Left ventricle myocardium inferior (tissue), 1 donor: ENCODE measurements at regions not wholly inside any gene's neighbourhood (a gene's known extent, or its start where the extent isn't known, plus 50 kb on each side); places are given as distances from the start of the nearest gene placed in this dataset.

Source experiments
- DNase-seq: peaks from one replicate; pipeline ENCODE4 v3.0.0-alpha.2; 2020
- H3K27ac ChIP-seq: fragments of 200-600 bp; replicated peaks from 2 replicates; pipeline ENCODE4 v1.8.0; 2021
- H3K27me3 ChIP-seq: fragments of 200-600 bp; 2 replicates; pipeline ENCODE4 v1.8.0; 2021; ENCODE audit warnings: low read depth
- H3K36me3 ChIP-seq: fragments of 200-600 bp; 2 replicates; pipeline ENCODE4 v1.8.0; 2021
- H3K4me1 ChIP-seq: fragments of 200-600 bp; 2 replicates; pipeline ENCODE4 v1.8.0; 2021
- H3K4me3 ChIP-seq: fragments of 200-600 bp; 2 replicates; pipeline ENCODE4 v1.8.0; 2021; ENCODE audit warnings: mild to moderate bottlenecking, moderate library complexity
- H3K9me3 ChIP-seq: fragments of 200-600 bp; replicated peaks from 2 replicates; pipeline ENCODE4 v1.8.0; 2021
- intact Hi-C: fragments of 100-400 bp; cut with micrococcal nuclease; formaldehyde crosslinking; loops from one replicate; pipeline ENCODE4 v1.11.0; 2022
- TF ChIP-seq, protein P1 (sequence below): fragments of 200-600 bp; IDR thresholded peaks from 2 replicates; pipeline ENCODE4 v1.8.0; 2021; ENCODE audit warnings: antibody characterized with exemption, mild to moderate bottlenecking, borderline replicate concordance
- donor health status: DM: no; HTN: yes; CAD: no; lungs with severe emphysema.

GRCh38 chr20:43798291-43799149 is 71.7 kb upstream of the GTSF1L start:
- DNase-seq: no peak
- Histone ChIP-seq H3K4me1 (no peaks in the 10 kb centered on the region), H3K9me3 (peaks cover 17% of the 10 kb centered on the region), H3K27me3 (peaks cover 56% of the 10 kb centered on the region), H3K4me3 (no peak overlapping the region), H3K36me3 (no peaks in the 10 kb centered on the region), H3K27ac (no peak overlapping the region)
- intact Hi-C loops: no loop called here
- TF ChIP-seq, protein P1, sequence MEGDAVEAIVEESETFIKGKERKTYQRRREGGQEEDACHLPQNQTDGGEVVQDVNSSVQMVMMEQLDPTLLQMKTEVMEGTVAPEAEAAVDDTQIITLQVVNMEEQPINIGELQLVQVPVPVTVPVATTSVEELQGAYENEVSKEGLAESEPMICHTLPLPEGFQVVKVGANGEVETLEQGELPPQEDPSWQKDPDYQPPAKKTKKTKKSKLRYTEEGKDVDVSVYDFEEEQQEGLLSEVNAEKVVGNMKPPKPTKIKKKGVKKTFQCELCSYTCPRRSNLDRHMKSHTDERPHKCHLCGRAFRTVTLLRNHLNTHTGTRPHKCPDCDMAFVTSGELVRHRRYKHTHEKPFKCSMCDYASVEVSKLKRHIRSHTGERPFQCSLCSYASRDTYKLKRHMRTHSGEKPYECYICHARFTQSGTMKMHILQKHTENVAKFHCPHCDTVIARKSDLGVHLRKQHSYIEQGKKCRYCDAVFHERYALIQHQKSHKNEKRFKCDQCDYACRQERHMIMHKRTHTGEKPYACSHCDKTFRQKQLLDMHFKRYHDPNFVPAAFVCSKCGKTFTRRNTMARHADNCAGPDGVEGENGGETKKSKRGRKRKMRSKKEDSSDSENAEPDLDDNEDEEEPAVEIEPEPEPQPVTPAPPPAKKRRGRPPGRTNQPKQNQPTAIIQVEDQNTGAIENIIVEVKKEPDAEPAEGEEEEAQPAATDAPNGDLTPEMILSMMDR: no peak

GRCh38 chr20:43794326-43794725 is 67.5 kb upstream of the GTSF1L start:
- H3K9me3 ChIP-seq: peaks cover 20% of the 10 kb centered on the region
- TF ChIP-seq, protein P1: no peak
- no peak overlapping the region for H3K4me3 ChIP-seq
- peaks cover 42% of the 10 kb centered on the region for H3K27me3 ChIP-seq
- no peak for DNase-seq
- no peaks in the 10 kb centered on the region for H3K36me3 ChIP-seq
- intact Hi-C loops: no loop called here
- no peak overlapping the region for H3K27ac ChIP-seq
- H3K4me1 ChIP-seq: no peaks in the 10 kb centered on the region

DNA sequence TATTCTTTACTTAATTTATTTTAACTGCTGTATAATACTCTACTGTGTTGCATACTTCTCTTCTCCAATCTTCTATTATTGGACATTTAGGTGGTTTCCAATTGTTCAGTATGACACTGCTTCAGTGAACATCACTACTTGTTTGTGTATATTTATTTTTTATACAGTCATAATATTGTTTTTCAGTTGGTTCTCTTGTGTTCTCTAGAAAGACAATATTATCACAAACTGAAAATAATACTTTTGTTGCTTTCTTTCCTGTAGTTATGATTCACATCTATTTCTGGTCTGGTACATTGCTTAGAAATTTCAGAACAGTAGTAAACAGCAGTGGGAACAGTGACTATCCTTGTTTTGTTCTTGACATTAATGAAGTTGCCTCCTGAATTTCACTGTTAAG is 62.8 kb upstream of the GTSF1L start:
- Histone ChIP-seq H3K27ac (no peak overlapping the region), H3K4me3 (no peak overlapping the region), H3K27me3 (peaks cover 38% of the 10 kb centered on the region), H3K4me1 (no peaks in the 10 kb centered on the region), H3K36me3 (no peaks in the 10 kb centered on the region), H3K9me3 (peaks cover 10% of the 10 kb centered on the region)
- intact Hi-C loops: no loop called here
- TF ChIP-seq, protein P1: no peak
- no peak for DNase-seq

- DNase-seq: no peak
- H3K36me3 ChIP-seq: no peaks in the 10 kb centered on the region
- peaks cover 10% of the 10 kb centered on the region for H3K9me3 ChIP-seq
- H3K27ac ChIP-seq: no peak overlapping the region
- peaks cover 37% of the 10 kb centered on the region for H3K27me3 ChIP-seq
- H3K4me3 ChIP-seq: no peak overlapping the region
- TF ChIP-seq, protein P1: no peak
- intact Hi-C loops: no loop called here
- H3K4me1 ChIP-seq: no peaks in the 10 kb centered on the region
These were observed 61.1 kb upstream of the GTSF1L start for GRCh38 chr20:43787937-43788336.

GRCh38 chr20:43786885-43787284 is 60.1 kb upstream of the GTSF1L start:
- peaks cover 34% of the 10 kb centered on the region for H3K27me3 ChIP-seq
- TF ChIP-seq, protein P1: no peak
- intact Hi-C loops: no loop called here
- H3K9me3 ChIP-seq: peaks cover 6% of the 10 kb centered on the region
- H3K27ac ChIP-seq: no peak overlapping the region
- no peak overlapping the region for H3K4me3 ChIP-seq
- H3K36me3 ChIP-seq: no peaks in the 10 kb centered on the region
- no peak for DNase-seq
- no peaks in the 10 kb centered on the region for H3K4me1 ChIP-seq
